Hepatocyte (in vitro differentiated cells): ENCODE measurements at regions not wholly inside any gene's neighbourhood (a gene's known extent, or its start where the extent isn't known, plus 50 kb on each side); places are given as distances from the start of the nearest gene placed in this dataset.

Source experiments
- CTCF ChIP-seq: fragments of 200-600 bp; sonication (generic); IDR thresholded peaks from 2 replicates; pipeline ENCODE4 v1.5.1; 2016; ENCODE audit warnings: antibody characterized with exemption, mild to moderate bottlenecking; ENCODE audit not compliant: poor library complexity
- EZH2 ChIP-seq: fragments of 200-600 bp; sonication (generic); IDR thresholded peaks from 2 replicates; pipeline ENCODE4 v1.6.1; 2016; ENCODE audit warnings: antibody characterized with exemption, mild to moderate bottlenecking, borderline replicate concordance
- EZH2phosphoT487 ChIP-seq: fragments of 200-600 bp; sonication (generic); IDR thresholded peaks from one replicate; pipeline ENCODE4 v1.6.1; 2018; ENCODE audit warnings: antibody characterized with exemption, mild to moderate bottlenecking, low read depth, moderate library complexity; ENCODE audit not compliant: unreplicated experiment, severe bottlenecking

- TF ChIP-seq CTCF (no peak), EZH2phosphoT487 (no peak), EZH2 (no peak)
These were observed 337.6 kb downstream of the FGF10 start for GRCh38 chr5:44051591-44051990.
